K562 (cell line): ENCODE measurements at regions not wholly inside any gene's neighbourhood (a gene's known extent, or its start where the extent isn't known, plus 50 kb on each side); places are given as distances from the start of the nearest gene placed in this dataset.

Experiments
- CBFB ChIP-seq: sonication (generic); formaldehyde crosslinking; IDR thresholded peaks from 2 replicates; pipeline ENCODE4 v1.4.0; 2020; ENCODE audit warnings: mild to moderate bottlenecking, missing genetic modification reagents
- CHAMP1 ChIP-seq: fragments of 450-650 bp; IDR thresholded peaks from 2 replicates; pipeline ENCODE4 v1.6.1; 2016; ENCODE audit warnings: mild to moderate bottlenecking
- DDX20 ChIP-seq: fragments of 450-650 bp; IDR thresholded peaks from 2 replicates; pipeline ENCODE4 v1.6.1; 2016; ENCODE audit warnings: missing genetic modification characterization, low read depth, mild to moderate bottlenecking, missing compliant biosample characterization, moderate library complexity
- DNMT1 ChIP-seq: fragments of 450-650 bp; IDR thresholded peaks from 2 replicates; pipeline ENCODE4 v1.6.1; 2016; ENCODE audit warnings: antibody characterized with exemption, mild to moderate bottlenecking
- GABPB2 ChIP-seq: fragments of 250-450 bp; sonication (Bioruptor Pico); conservative IDR thresholded peaks from 2 replicates; pipeline ENCODE4 v1.5.1; 2021; ENCODE audit warnings: mild to moderate bottlenecking
- HNRNPUL1 ChIP-seq: fragments of 200-400 bp; formaldehyde crosslinking; IDR thresholded peaks from 2 replicates; pipeline ENCODE4 v1.6.1; 2017; ENCODE audit warnings: low read length
- JUNB ChIP-seq: fragments of 450-650 bp; formaldehyde crosslinking; conservative IDR thresholded peaks from 2 replicates; pipeline ENCODE4 v1.4.0; 2020; ENCODE audit warnings: mild to moderate bottlenecking
- MEIS2 ChIP-seq: fragments of 450-650 bp; IDR thresholded peaks from 2 replicates; pipeline ENCODE4 v1.6.1; 2014; ENCODE audit warnings: mild to moderate bottlenecking; ENCODE audit not compliant: partially characterized antibody
- NFIC ChIP-seq: fragments of 450-650 bp; IDR thresholded peaks from 2 replicates; pipeline ENCODE4 v1.6.1; 2017; ENCODE audit warnings: mild to moderate bottlenecking, inconsistent platforms
- POLR2G ChIP-seq: fragments of 200-400 bp; formaldehyde crosslinking; IDR thresholded peaks from 2 replicates; pipeline ENCODE4 v1.6.1; 2017; ENCODE audit warnings: low read depth, mild to moderate bottlenecking, antibody characterized with exemption, low read length, moderate library complexity
- RCOR1 ChIP-seq, 2 experiments: IDR thresholded peaks; 2 replicates each; pipeline ENCODE4 v1.6.1; 2012; ENCODE audit warnings: low read depth in 2 of 2, low read length in 2 of 2, borderline replicate concordance in 1 of 2, improper control_type of control experiment in 1 of 2
- SMARCA5 ChIP-seq: fragments of 450-650 bp; IDR thresholded peaks from 2 replicates; pipeline ENCODE4 v1.6.1; 2016
- SREBF2 ChIP-seq: sonication (generic); formaldehyde crosslinking; IDR thresholded peaks from 2 replicates; pipeline ENCODE4 v1.4.0; 2020; ENCODE audit warnings: mild to moderate bottlenecking, missing genetic modification reagents
- TAF15 ChIP-seq: fragments of 200-400 bp; formaldehyde crosslinking; IDR thresholded peaks from 2 replicates; pipeline ENCODE4 v1.6.1; 2017; ENCODE audit warnings: mild to moderate bottlenecking, low read depth, low read length, moderate library complexity
- YY1 ChIP-seq, 3 experiments: IDR thresholded peaks; 2 replicates each; pipeline ENCODE4 v1.6.1; 2011; ENCODE audit warnings: low read length in 2 of 3, mild to moderate bottlenecking in 2 of 3, moderate library complexity in 2 of 3, borderline replicate concordance in 1 of 3, control low read depth in 1 of 3, low read depth in 1 of 3; ENCODE audit not compliant: insufficient read depth in 3 of 3, insufficient replicate concordance in 2 of 3, control insufficient read depth in 1 of 3, insufficient read length in 1 of 3; ENCODE audit errors: extremely low read depth in 1 of 3
- ZNF75A ChIP-seq: fragments of 450-650 bp; formaldehyde crosslinking; IDR thresholded peaks from 2 replicates; pipeline ENCODE4 v1.4.0; 2020; ENCODE audit warnings: mild to moderate bottlenecking
- TF ChIP-seq, protein P1 (sequence below): fragments of 250-450 bp; sonication (Bioruptor Pico); IDR thresholded peaks from 2 replicates; pipeline ENCODE4 v1.9.0; 2021; ENCODE audit warnings: mild to moderate bottlenecking
- TF ChIP-seq, protein P2 (sequence below): IDR thresholded peaks from 2 replicates; pipeline ENCODE4 v1.6.1; 2011; ENCODE audit not compliant: insufficient read length; ENCODE audit errors: extremely low read depth
- TF ChIP-seq, protein P3 (sequence below): sonication (generic); formaldehyde crosslinking; IDR thresholded peaks from 2 replicates; pipeline ENCODE4 v1.8.0; 2022; ENCODE audit warnings: missing genetic modification reagents, mild to moderate bottlenecking, borderline replicate concordance
- TF ChIP-seq, protein P4 (sequence below): IDR thresholded peaks from 3 replicates; pipeline ENCODE4 v1.6.1; 2011; ENCODE audit warnings: borderline replicate concordance, mild to moderate bottlenecking, moderate library complexity; ENCODE audit not compliant: insufficient read length; ENCODE audit errors: extremely low read depth

DNA sequence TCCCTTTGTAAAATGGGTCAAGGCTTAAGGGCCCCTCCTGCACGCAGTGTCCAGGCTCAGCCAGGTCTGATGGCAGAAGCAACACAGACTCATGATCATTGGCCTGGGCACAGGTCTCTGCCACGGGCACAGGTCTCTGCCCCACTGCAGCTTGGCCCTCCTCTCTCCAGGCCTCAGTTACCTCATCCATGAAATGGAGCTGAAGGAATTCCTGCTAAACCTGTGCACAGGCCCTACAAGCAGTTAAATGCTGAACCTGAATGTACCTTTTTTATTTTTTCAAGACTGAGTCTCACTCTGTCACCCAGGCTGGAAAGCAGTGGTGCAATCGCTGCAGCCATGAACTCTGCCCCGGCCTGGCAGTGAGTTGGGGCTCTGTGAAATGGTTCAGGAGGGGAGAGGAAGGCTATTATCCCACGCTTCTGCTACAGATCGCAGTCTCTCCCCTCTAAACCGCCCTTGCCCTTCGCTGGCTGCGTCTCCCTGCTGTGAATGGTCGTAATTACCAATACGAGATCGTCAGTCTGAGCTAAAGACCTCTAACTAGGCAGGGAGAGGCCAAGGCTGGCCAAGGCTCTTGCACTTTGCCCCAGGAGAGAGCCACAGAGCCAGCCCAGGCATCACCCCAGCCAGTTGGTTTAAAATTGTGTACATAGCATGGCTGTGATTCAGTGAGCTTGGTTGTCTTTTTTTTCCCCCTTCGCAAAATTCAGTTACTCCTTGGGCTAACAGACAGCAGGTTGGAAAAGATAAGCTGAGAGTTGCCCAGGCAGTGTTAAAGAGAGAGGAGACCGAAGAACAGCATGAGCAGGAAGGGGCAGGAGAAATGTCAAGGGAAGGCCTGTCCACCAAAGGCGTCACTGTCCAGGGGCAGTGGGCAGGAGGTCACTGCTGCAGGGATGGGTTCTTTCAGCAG is 93.0 kb upstream of the KCTD7 start (continued):
- TF ChIP-seq ZNF75A (no peak), CHAMP1 (no peak), HNRNPUL1 (no peak), RCOR1 (IDR thresholded peaks at IDR 0.05; ENCODE audit: borderline replicate concordance in 1 of 2, low read depth in 2 of 2, low read length in 2 of 2) (peak; percentile 53 to 79; a peak in 3 of 4 replicates), TAF15 (no peak), JUNB (CRISPR knock-in tag) (no peak), DDX20 (no peak), CBFB (no peak), GABPB2 (no peak), POLR2G (0 out of 2 replicates have a peak, but pooled peaks have one; percentile 16), NFIC (0 out of 2 replicates have a peak, but pooled peaks have one; percentile 32), SREBF2 (CRISPR knock-in tag) (no peak), YY1 (IDR thresholded peaks at IDR 0.05; ENCODE audit: borderline replicate concordance in 1 of 3, control insufficient read depth in 1 of 3, extremely low read depth in 1 of 3, insufficient read depth in 3 of 3, insufficient read length in 1 of 3, insufficient replicate concordance in 2 of 3, low read depth in 1 of 3, low read length in 2 of 3) (no peak), DNMT1 (no peak), MEIS2 (no peak), SMARCA5 (no peak)
- TF ChIP-seq, protein P1, sequence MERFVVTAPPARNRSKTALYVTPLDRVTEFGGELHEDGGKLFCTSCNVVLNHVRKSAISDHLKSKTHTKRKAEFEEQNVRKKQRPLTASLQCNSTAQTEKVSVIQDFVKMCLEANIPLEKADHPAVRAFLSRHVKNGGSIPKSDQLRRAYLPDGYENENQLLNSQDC (CRISPR knock-in tag): no peak
- TF ChIP-seq, protein P2, sequence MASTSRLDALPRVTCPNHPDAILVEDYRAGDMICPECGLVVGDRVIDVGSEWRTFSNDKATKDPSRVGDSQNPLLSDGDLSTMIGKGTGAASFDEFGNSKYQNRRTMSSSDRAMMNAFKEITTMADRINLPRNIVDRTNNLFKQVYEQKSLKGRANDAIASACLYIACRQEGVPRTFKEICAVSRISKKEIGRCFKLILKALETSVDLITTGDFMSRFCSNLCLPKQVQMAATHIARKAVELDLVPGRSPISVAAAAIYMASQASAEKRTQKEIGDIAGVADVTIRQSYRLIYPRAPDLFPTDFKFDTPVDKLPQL: no peak
- TF ChIP-seq, protein P3, sequence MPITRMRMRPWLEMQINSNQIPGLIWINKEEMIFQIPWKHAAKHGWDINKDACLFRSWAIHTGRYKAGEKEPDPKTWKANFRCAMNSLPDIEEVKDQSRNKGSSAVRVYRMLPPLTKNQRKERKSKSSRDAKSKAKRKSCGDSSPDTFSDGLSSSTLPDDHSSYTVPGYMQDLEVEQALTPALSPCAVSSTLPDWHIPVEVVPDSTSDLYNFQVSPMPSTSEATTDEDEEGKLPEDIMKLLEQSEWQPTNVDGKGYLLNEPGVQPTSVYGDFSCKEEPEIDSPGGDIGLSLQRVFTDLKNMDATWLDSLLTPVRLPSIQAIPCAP: no peak
- TF ChIP-seq, protein P4, sequence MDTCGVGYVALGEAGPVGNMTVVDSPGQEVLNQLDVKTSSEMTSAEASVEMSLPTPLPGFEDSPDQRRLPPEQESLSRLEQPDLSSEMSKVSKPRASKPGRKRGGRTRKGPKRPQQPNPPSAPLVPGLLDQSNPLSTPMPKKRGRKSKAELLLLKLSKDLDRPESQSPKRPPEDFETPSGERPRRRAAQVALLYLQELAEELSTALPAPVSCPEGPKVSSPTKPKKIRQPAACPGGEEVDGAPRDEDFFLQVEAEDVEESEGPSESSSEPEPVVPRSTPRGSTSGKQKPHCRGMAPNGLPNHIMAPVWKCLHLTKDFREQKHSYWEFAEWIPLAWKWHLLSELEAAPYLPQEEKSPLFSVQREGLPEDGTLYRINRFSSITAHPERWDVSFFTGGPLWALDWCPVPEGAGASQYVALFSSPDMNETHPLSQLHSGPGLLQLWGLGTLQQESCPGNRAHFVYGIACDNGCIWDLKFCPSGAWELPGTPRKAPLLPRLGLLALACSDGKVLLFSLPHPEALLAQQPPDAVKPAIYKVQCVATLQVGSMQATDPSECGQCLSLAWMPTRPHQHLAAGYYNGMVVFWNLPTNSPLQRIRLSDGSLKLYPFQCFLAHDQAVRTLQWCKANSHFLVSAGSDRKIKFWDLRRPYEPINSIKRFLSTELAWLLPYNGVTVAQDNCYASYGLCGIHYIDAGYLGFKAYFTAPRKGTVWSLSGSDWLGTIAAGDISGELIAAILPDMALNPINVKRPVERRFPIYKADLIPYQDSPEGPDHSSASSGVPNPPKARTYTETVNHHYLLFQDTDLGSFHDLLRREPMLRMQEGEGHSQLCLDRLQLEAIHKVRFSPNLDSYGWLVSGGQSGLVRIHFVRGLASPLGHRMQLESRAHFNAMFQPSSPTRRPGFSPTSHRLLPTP: no peak
